Thoracic aorta (tissue), 2 donors: ENCODE measurements at regions not wholly inside any gene's neighbourhood (a gene's known extent, or its start where the extent isn't known, plus 50 kb on each side); places are given as distances from the start of the nearest gene placed in this dataset.
"Not testable (repeated sequence)": the region's sequence is repeated elsewhere in the genome, so short reads cannot be mapped to it uniquely, and the experiment has no call there.

Experiments used
- ATAC-seq: fragments of 150-250 bp; one replicate; pipeline ENCODE4 v1.8.0; 2017; ENCODE audit warnings: low read depth; ENCODE audit not compliant: insufficient number of reproducible peaks, low FRiP score
- DNase-seq: peaks from one replicate; pipeline ENCODE4 v3.0.0-alpha.2; 2020; ENCODE audit warnings: low spot score
- H3K27ac ChIP-seq, 2 donors: fragments of 200-600 bp; sonication (generic); 1 replicate in 1 of 2; 2 replicates in 1 of 2; pipeline ENCODE4 v1.5.1; 2016; ENCODE audit warnings: mild to moderate bottlenecking in 2 of 2, moderate library complexity in 2 of 2
- H3K27me3 ChIP-seq: fragments of 200-600 bp; sonication (generic); replicated peaks from 2 replicates; pipeline ENCODE4 v1.6.0; 2016; ENCODE audit warnings: mild to moderate bottlenecking; ENCODE audit not compliant: insufficient read depth
- H3K36me3 ChIP-seq: fragments of 200-600 bp; sonication (generic); one replicate; pipeline ENCODE4 v1.5.1; 2016
- H3K4me1 ChIP-seq, 2 donors: fragments of 200-600 bp; sonication (generic); 1 replicate in 1 of 2; 2 replicates in 1 of 2; pipeline versions ENCODE4 v1.5.1 to v1.6.0; 2016; ENCODE audit warnings: low read depth in 2 of 2, mild to moderate bottlenecking in 1 of 2; ENCODE audit not compliant: control insufficient read depth in 1 of 2
- H3K4me3 ChIP-seq: fragments of 200-600 bp; sonication (generic); 2 replicates; pipeline ENCODE4 v1.5.1; 2016; ENCODE audit warnings: mild to moderate bottlenecking
- H3K9me3 ChIP-seq: fragments of 200-600 bp; sonication (generic); 2 replicates; pipeline ENCODE4 v1.5.1; 2016
- CTCF ChIP-seq: fragments of 200-600 bp; sonication (generic); IDR thresholded peaks from one replicate; pipeline ENCODE4 v1.5.1; 2019; ENCODE audit warnings: antibody characterized with exemption

- no peaks in the 10 kb centered on the region for H3K27me3 ChIP-seq
- H3K36me3 ChIP-seq, result no peaks in the 10 kb centered on the region
- peaks cover 0 to 9% of the 10 kb centered on the region in 2 donors for H3K4me1 ChIP-seq
- no peak for TF ChIP-seq CTCF
- no peak overlapping the region for H3K4me3 ChIP-seq
- ATAC-seq (no peak), DNase-seq (no peak)
- no peak overlapping the region for H3K27ac ChIP-seq
- H3K9me3 ChIP-seq, result no peaks in the 10 kb centered on the region
These were observed 461.6 kb downstream of the PREX1 start for GRCh38 chr20:48366230-48366629.

- DNase-seq (no peak), ATAC-seq (no peak)
- TF ChIP-seq CTCF, result no peak
- Histone ChIP-seq H3K36me3 (no peaks in the 10 kb centered on the region), H3K27ac (no peak overlapping the region), H3K4me1 (peaks cover 0 to 9% of the 10 kb centered on the region in 2 donors), H3K9me3 (no peaks in the 10 kb centered on the region), H3K27me3 (no peaks in the 10 kb centered on the region), H3K4me3 (no peak overlapping the region)
These were observed 462.9 kb downstream of the PREX1 start for GRCh38 chr20:48364688-48365421.

GRCh38 chr20:48364055-48364454, 463.7 kb downstream of the PREX1 start:
- TF ChIP-seq CTCF, result no peak
- Histone ChIP-seq H3K4me1 (peaks cover 0 to 5% of the 10 kb centered on the region in 2 donors), H3K27ac (no peak overlapping the region), H3K27me3 (no peaks in the 10 kb centered on the region), H3K4me3 (no peak overlapping the region), H3K9me3 (no peaks in the 10 kb centered on the region), H3K36me3 (no peaks in the 10 kb centered on the region)
- DNase-seq (no peak), ATAC-seq (no peak)

GRCh38 chr20:48360342-48360975, 467.3 kb downstream of the PREX1 start:
- DNase-seq, result no peak
- TF ChIP-seq CTCF, result no peak

GRCh38 chr20:48359692-48360341, 468.0 kb downstream of the PREX1 start:
- Histone ChIP-seq H3K4me1 (no peaks in the 10 kb centered on the region), H3K36me3 (no peaks in the 10 kb centered on the region), H3K27ac (no peak overlapping the region), H3K9me3 (no peaks in the 10 kb centered on the region), H3K4me3 (no peak overlapping the region), H3K27me3 (no peaks in the 10 kb centered on the region)
- no peak for TF ChIP-seq CTCF
- no peak for DNase-seq
- no peak for ATAC-seq

More at GRCh38 chr20:48360342-48360975, 467.3 kb downstream of the PREX1 start:
- Histone ChIP-seq H3K4me1 (no peaks in the 10 kb centered on the region), H3K27ac (no peak overlapping the region), H3K4me3 (no peak overlapping the region), H3K36me3 (no peaks in the 10 kb centered on the region), H3K27me3 (no peaks in the 10 kb centered on the region), H3K9me3 (no peaks in the 10 kb centered on the region)
- no peak for ATAC-seq

- not testable (repeated sequence) for DNase-seq, ATAC-seq, H3K36me3 ChIP-seq, H3K27me3 ChIP-seq, H3K4me1 ChIP-seq, H3K9me3 ChIP-seq, H3K4me3 ChIP-seq, H3K27ac ChIP-seq
These were observed 468.8 kb downstream of the PREX1 start for GRCh38 chr20:48359055-48359390.
